Sigmoid colon (tissue), 3 donors: ENCODE measurements at regions not wholly inside any gene's neighbourhood (a gene's known extent, or its start where the extent isn't known, plus 50 kb on each side); places are given as distances from the start of the nearest gene placed in this dataset.

ENCODE experiments used
- POLR2A ChIP-seq, 2 donors: fragments of 450-650 bp; IDR thresholded peaks; one replicate each; pipeline ENCODE4 v1.6.1; 2016; ENCODE audit warnings: antibody characterized with exemption in 2 of 2, mild to moderate bottlenecking in 2 of 2, moderate library complexity in 2 of 2
- TF ChIP-seq, protein P1 (sequence below), 4 experiments: fragments of 450-650 bp in 3 of 4; fragments of 200-600 bp in 1 of 4; IDR thresholded peaks; one replicate each; pipeline ENCODE4 v1.5.1; 2016 to 2019; ENCODE audit warnings: antibody characterized with exemption in 4 of 4, mild to moderate bottlenecking in 3 of 4, moderate library complexity in 2 of 4

DNA sequence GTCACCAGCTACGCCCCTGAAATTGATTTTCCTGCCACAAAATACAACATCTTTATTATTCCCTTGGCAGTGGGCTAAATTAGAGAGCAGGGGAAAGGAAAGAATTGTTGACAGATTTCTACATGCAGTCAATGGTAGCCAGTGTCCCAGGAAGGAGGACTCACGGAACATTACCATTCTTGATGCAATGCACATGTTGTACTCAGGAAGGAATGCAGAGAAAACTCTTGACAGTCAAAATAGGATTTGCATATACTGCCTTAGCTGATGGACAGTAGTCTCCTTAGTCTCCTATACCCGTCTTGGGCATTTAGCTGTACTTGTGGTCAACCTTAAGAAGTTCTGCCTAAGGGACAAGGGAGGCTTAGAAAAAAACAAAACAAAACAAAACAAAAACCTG is 158.0 kb upstream of the GYPA start:
- no peak for TF ChIP-seq POLR2A (IDR thresholded peaks at IDR 0.05)
- TF ChIP-seq, protein P1, sequence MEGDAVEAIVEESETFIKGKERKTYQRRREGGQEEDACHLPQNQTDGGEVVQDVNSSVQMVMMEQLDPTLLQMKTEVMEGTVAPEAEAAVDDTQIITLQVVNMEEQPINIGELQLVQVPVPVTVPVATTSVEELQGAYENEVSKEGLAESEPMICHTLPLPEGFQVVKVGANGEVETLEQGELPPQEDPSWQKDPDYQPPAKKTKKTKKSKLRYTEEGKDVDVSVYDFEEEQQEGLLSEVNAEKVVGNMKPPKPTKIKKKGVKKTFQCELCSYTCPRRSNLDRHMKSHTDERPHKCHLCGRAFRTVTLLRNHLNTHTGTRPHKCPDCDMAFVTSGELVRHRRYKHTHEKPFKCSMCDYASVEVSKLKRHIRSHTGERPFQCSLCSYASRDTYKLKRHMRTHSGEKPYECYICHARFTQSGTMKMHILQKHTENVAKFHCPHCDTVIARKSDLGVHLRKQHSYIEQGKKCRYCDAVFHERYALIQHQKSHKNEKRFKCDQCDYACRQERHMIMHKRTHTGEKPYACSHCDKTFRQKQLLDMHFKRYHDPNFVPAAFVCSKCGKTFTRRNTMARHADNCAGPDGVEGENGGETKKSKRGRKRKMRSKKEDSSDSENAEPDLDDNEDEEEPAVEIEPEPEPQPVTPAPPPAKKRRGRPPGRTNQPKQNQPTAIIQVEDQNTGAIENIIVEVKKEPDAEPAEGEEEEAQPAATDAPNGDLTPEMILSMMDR (IDR thresholded peaks at IDR 0.05) = no peak
